ENCODE measurements at regions not wholly inside any gene's neighbourhood (a gene's known extent, or its start where the extent isn't known, plus 50 kb on each side); places are given as distances from the start of the nearest gene placed in this dataset.

DNA sequence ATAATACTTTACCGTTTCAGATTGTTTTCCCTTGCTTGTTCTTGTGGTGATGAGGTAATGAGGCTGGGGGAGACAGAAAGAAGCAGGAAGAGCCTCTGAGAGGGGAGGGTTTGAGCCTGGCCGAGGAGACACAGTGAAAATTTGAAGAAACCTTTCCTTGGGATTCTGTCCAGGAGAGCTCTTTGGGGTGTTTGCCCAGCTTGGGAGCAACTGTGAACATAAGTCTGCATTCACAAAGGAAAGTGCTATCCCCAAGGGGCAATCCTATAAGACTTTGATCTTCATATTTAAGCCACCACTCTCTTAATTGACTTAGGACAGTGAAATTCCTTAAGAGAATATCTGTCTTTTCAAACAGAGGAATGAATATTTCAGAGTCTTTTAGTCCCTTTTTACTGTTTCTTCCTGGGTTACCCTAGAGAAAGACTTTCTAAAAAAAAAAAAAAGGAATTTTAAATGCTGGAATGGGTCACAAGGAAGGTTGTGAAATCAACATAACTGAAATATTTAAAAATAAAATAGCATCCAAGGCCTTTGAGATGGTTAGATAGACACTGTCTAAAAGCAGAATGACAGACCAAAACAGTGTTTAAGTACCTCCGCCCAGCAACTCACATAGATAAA is 52.5 kb upstream of the STAM2 start:
- TF ChIP-seq, protein P1, sequence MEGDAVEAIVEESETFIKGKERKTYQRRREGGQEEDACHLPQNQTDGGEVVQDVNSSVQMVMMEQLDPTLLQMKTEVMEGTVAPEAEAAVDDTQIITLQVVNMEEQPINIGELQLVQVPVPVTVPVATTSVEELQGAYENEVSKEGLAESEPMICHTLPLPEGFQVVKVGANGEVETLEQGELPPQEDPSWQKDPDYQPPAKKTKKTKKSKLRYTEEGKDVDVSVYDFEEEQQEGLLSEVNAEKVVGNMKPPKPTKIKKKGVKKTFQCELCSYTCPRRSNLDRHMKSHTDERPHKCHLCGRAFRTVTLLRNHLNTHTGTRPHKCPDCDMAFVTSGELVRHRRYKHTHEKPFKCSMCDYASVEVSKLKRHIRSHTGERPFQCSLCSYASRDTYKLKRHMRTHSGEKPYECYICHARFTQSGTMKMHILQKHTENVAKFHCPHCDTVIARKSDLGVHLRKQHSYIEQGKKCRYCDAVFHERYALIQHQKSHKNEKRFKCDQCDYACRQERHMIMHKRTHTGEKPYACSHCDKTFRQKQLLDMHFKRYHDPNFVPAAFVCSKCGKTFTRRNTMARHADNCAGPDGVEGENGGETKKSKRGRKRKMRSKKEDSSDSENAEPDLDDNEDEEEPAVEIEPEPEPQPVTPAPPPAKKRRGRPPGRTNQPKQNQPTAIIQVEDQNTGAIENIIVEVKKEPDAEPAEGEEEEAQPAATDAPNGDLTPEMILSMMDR (IDR thresholded peaks at IDR 0.05; ENCODE audit: low read length, missing control alignments): no peak
- no peak overlapping the region for H3K4me3 ChIP-seq (replicated peaks; ENCODE audit: low read depth, low read length)
- DNase-seq (ENCODE audit: low read depth): peak; percentile 53

DNA sequence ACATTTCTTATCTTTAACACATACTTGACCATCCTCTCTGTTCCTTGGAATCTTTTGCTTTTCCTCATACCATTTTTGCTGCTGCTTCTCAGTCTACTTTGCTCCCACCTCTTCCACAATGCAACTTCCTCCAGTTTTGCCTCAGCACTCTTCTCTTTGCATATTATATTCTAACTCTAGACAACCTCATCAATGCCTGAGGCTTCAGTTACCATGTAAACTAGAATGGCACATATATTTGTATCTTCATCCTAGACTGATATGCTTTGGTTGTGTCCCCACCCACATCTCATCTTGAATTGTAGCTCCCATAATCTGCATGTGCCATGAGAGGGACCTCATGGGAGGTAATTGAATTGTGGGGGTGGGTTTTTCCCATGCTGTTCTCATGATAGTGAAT is 55.9 kb upstream of the STAM2 start:
- TF ChIP-seq, protein P1 (IDR thresholded peaks at IDR 0.05; ENCODE audit: low read length, missing control alignments): no peak
- no peak for DNase-seq (ENCODE audit: low read depth)
- H3K4me3 ChIP-seq (replicated peaks; ENCODE audit: low read depth, low read length): no peak overlapping the region

DNA sequence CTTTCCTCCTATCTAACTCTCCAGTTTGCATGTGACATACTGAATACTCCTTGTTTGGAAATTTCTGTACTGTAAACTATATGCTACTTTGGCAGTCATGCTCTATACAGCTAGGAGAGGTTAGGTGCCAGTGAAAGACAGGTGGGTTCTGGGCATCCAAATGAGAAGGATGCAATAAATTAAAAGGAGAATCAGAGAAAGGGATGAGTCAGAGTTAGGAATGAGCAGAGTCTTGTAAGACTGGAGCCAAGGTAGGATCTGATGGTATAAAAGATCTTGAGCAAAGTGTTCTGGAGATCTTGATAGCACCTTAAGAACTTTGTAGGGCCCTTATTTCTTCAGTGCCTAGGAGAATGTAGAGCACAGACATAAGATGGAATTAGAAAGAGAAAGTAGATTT is 58.7 kb upstream of the STAM2 start:
- TF ChIP-seq, protein P1 (IDR thresholded peaks at IDR 0.05; ENCODE audit: low read length, missing control alignments): no peak

DNA sequence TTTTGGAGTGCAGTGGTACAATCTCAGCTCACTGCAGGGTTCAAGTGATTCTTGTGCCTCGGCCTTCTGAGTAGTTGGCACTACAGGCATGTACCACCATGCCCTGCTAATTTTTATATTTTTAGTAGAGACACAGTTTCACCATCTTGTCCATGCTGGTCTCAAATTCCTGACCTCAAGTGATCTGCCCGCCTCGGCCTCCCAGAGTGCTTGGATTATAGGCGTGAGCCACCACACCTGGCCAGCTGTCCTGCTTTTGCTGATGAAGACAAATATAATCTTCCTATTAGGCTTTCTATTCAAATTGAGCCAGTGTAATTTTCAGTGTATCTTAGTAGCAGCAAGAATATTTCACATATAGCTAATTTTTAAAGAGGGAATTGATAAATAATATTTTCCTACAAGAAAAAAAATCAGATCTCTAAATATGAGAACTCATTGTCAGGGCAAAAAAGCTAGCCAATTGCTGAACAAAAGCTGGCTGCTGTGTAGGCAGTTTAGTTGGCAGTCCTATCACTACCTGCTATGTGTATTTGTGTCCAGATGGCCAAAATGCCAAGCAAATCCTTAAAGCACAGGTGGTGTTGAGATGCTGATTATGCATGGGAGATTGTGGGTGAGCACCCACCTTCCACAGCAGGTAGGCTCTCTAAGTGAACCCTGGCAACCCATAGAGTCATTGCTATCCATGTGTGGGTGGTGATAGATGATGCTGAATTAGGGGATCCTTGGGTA is 60.8 kb upstream of the STAM2 start:
- TF ChIP-seq, protein P1 (IDR thresholded peaks at IDR 0.05; ENCODE audit: low read length, missing control alignments): no peak
- no peak overlapping the region for H3K4me3 ChIP-seq (replicated peaks; ENCODE audit: low read depth, low read length)
- no peak for DNase-seq (ENCODE audit: low read depth)

More for the DNA sequence above, 58.7 kb upstream of the STAM2 start:
- H3K4me3 ChIP-seq (replicated peaks; ENCODE audit: low read depth, low read length): no peak overlapping the region
- DNase-seq (ENCODE audit: low read depth): no peak

DNA sequence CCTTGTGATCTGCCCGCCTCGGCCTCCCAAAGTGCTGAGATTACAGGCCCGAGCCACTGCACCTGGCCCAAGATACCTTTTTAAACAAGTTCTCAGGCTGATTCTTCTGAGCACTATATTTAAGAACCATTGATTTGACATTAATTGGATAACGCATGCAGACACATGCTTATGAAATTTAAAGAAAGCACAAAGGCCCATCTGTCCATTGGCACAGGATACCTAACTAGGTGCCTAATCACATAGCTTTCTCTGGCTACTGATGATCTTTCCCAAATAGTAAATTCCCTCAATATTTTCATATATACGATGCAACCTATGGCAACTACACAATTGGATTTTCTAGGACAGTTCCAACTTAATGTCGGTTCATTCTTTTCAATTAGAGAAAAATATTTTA is 62.5 kb upstream of the STAM2 start:
- no peak for DNase-seq (ENCODE audit: low read depth)
- TF ChIP-seq, protein P1 (IDR thresholded peaks at IDR 0.05; ENCODE audit: low read length, missing control alignments): no peak
- no peak overlapping the region for H3K4me3 ChIP-seq (replicated peaks; ENCODE audit: low read depth, low read length)

DNA sequence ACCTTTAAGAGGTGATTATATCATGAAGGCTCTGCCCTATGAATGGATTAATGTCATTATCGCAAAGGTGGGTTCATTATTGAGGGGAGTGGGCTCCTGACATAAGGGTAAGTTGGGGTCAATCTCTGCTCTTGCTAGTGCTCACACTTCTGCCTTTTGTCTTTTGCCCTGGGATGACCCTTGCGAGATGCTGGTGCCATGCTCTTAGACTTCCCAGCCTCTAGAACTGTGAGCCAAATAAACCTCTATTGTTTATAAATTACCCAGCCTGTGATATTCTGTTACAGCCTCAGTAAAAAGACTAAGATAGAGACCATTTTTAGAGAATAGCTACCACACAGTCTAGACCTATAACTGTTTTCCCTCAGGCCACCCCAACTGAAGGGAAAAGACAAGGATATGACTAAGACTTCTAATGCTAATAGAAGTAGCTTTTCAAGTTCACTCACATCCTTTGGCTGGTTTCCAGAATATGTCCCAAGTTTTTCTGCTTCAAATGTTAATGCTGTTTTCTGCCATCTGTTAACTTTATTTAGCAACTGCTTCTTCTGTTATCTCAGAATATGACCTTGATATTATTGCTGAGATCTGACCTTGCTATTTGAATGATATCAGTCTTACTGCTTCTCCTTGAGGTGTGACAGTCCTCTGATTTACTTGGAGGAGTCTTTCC is 65.1 kb upstream of the STAM2 start:
- no peak overlapping the region for H3K4me3 ChIP-seq (replicated peaks; ENCODE audit: low read depth, low read length)
- TF ChIP-seq, protein P1 (IDR thresholded peaks at IDR 0.05; ENCODE audit: low read length, missing control alignments): no peak
- DNase-seq (ENCODE audit: low read depth): peak; percentile 89
